ENCODE measurements at regions not wholly inside any gene's neighbourhood (a gene's known extent, or its start where the extent isn't known, plus 50 kb on each side); places are given as distances from the start of the nearest gene placed in this dataset.

- Histone ChIP-seq H3K4me1 (ENCODE audit: insufficient read depth, low read length) (no peaks in the 10 kb centered on the region), H3K79me2 (ENCODE audit: insufficient read depth, low read length) (no peaks in the 10 kb centered on the region), H3K4me2 (ENCODE audit: low read length) (no peak overlapping the region), H3K27ac (ENCODE audit: low read depth, low read length) (no peak overlapping the region), H2AFZ (ENCODE audit: low read depth, low read length) (no peak overlapping the region), H3K36me3 (ENCODE audit: insufficient read depth, low read length) (no peaks in the 10 kb centered on the region), H4K20me1 (ENCODE audit: insufficient read depth, low read length) (no peaks in the 10 kb centered on the region), H3K9ac (ENCODE audit: low read length) (no peak overlapping the region), H3K27me3 (ENCODE audit: insufficient read depth, low read length) (no peaks in the 10 kb centered on the region), H3K4me3 (ENCODE audit: insufficient read depth, low read depth, low read length) (no peak overlapping the region), H3K9me3 (ENCODE audit: insufficient read depth, low read depth, low read length) (no peaks in the 10 kb centered on the region)
- H3K27ac Mint-ChIP-seq (ENCODE audit: unreplicated experiment), result no peak overlapping the region
- no peak overlapping the region for H3K4me3 Mint-ChIP-seq (ENCODE audit: unreplicated experiment)
- DNase-seq (ENCODE audit: low read depth) (no peak), FAIRE-seq (no peak)
- no peaks in the 10 kb centered on the region for H3K9me3 Mint-ChIP-seq (ENCODE audit: unreplicated experiment)
- TF ChIP-seq CTCF (IDR thresholded peaks at IDR 0.05; ENCODE audit: insufficient read depth, low read depth, low read length) (no peak), EZH2 (IDR thresholded peaks at IDR 0.05; ENCODE audit: insufficient read depth, low read length) (no peak)
- peaks cover 3% of the 10 kb centered on the region for H3K27me3 Mint-ChIP-seq (ENCODE audit: low read depth, unreplicated experiment)
- no peaks in the 10 kb centered on the region for H3K36me3 Mint-ChIP-seq (ENCODE audit: low read depth, unreplicated experiment)
- peaks cover 8% of the 10 kb centered on the region for H3K4me1 Mint-ChIP-seq (ENCODE audit: low read depth, unreplicated experiment)
Measured at GRCh38 chr7:15832996-15833395, 146.5 kb upstream of the MEOX2 start.

- Histone ChIP-seq H3K27ac (ENCODE audit: low read depth, low read length) (no peak overlapping the region), H3K9me3 (ENCODE audit: insufficient read depth, low read depth, low read length) (no peaks in the 10 kb centered on the region), H3K27me3 (ENCODE audit: insufficient read depth, low read length) (no peaks in the 10 kb centered on the region), H2AFZ (ENCODE audit: low read depth, low read length) (no peak overlapping the region), H3K9ac (ENCODE audit: low read length) (no peak overlapping the region), H3K4me2 (ENCODE audit: low read length) (no peak overlapping the region), H4K20me1 (ENCODE audit: insufficient read depth, low read length) (no peaks in the 10 kb centered on the region), H3K4me1 (ENCODE audit: insufficient read depth, low read length) (no peaks in the 10 kb centered on the region), H3K4me3 (ENCODE audit: insufficient read depth, low read depth, low read length) (no peak overlapping the region), H3K79me2 (ENCODE audit: insufficient read depth, low read length) (no peaks in the 10 kb centered on the region), H3K36me3 (ENCODE audit: insufficient read depth, low read length) (no peaks in the 10 kb centered on the region)
- Mint-ChIP-seq H3K27ac (ENCODE audit: unreplicated experiment) (no peak overlapping the region), H3K4me3 (ENCODE audit: unreplicated experiment) (no peak overlapping the region), H3K4me1 (ENCODE audit: low read depth, unreplicated experiment) (peaks cover 3% of the 10 kb centered on the region), H3K36me3 (ENCODE audit: low read depth, unreplicated experiment) (no peaks in the 10 kb centered on the region), H3K9me3 (ENCODE audit: unreplicated experiment) (no peaks in the 10 kb centered on the region), H3K27me3 (ENCODE audit: low read depth, unreplicated experiment) (peaks cover 3% of the 10 kb centered on the region)
- no peak for TF ChIP-seq EZH2 (IDR thresholded peaks at IDR 0.05; ENCODE audit: insufficient read depth, low read length)
- TF ChIP-seq CTCF (IDR thresholded peaks at IDR 0.05; ENCODE audit: insufficient read depth, low read depth, low read length), result no peak
- DNase-seq (ENCODE audit: low read depth) (no peak), FAIRE-seq (no peak)
Measured at GRCh38 chr7:15831606-15832005, 145.1 kb upstream of the MEOX2 start.

- TF ChIP-seq EZH2 (IDR thresholded peaks at IDR 0.05; ENCODE audit: insufficient read depth, low read length) (no peak), CTCF (IDR thresholded peaks at IDR 0.05; ENCODE audit: insufficient read depth, low read depth, low read length) (no peak)
- DNase-seq (ENCODE audit: low read depth), result no peak
- no peaks in the 10 kb centered on the region for H4K20me1 ChIP-seq (ENCODE audit: insufficient read depth, low read length)
- H3K27me3 ChIP-seq (ENCODE audit: insufficient read depth, low read length), result no peaks in the 10 kb centered on the region
- H3K4me2 ChIP-seq (ENCODE audit: low read length), result no peak overlapping the region
- H3K27ac ChIP-seq (ENCODE audit: low read depth, low read length), result no peak overlapping the region
- no peaks in the 10 kb centered on the region for H3K36me3 ChIP-seq (ENCODE audit: insufficient read depth, low read length)
- no peak overlapping the region for H3K27ac Mint-ChIP-seq (ENCODE audit: unreplicated experiment)
- no peaks in the 10 kb centered on the region for H3K9me3 Mint-ChIP-seq (ENCODE audit: unreplicated experiment)
- H3K4me1 Mint-ChIP-seq (ENCODE audit: low read depth, unreplicated experiment), result no peaks in the 10 kb centered on the region
- no peak overlapping the region for H3K9ac ChIP-seq (ENCODE audit: low read length)
- H3K79me2 ChIP-seq (ENCODE audit: insufficient read depth, low read length), result no peaks in the 10 kb centered on the region
- no peak overlapping the region for H3K4me3 Mint-ChIP-seq (ENCODE audit: unreplicated experiment)
- H3K27me3 Mint-ChIP-seq (ENCODE audit: low read depth, unreplicated experiment), result peaks cover 3% of the 10 kb centered on the region
- H3K9me3 ChIP-seq (ENCODE audit: insufficient read depth, low read depth, low read length), result no peaks in the 10 kb centered on the region
- no peak overlapping the region for H2AFZ ChIP-seq (ENCODE audit: low read depth, low read length)
- H3K36me3 Mint-ChIP-seq (ENCODE audit: low read depth, unreplicated experiment), result no peaks in the 10 kb centered on the region
- H3K4me1 ChIP-seq (ENCODE audit: insufficient read depth, low read length), result no peaks in the 10 kb centered on the region
- no peak for FAIRE-seq
- no peak overlapping the region for H3K4me3 ChIP-seq (ENCODE audit: insufficient read depth, low read depth, low read length)
Measured at GRCh38 chr7:15829691-15830090, 143.2 kb upstream of the MEOX2 start.

Measured in astrocyte (in vitro differentiated cells and primary cell).